Heart left ventricle (tissue), 16 donors: ENCODE measurements at regions not wholly inside any gene's neighbourhood (a gene's known extent, or its start where the extent isn't known, plus 50 kb on each side); places are given as distances from the start of the nearest gene placed in this dataset.

Experiments used
- ATAC-seq, 4 donors: fragments of 200-7000 bp; cut with Tn5 transposase; one replicate each; pipeline ENCODE4 v1.9.1; 2020 to 2022; ENCODE audit warnings: moderate library complexity in 4 of 4, mild to moderate bottlenecking in 3 of 4, moderate number of reproducible peaks in 1 of 4
- DNase-seq, 5 donors: peaks; one replicate each; pipeline ENCODE4 v3.0.0-alpha.2; 2020
- H3K27ac ChIP-seq, 12 donors: fragments of 200-600 bp; sonication (generic) in 4 of 12; one replicate each; pipeline versions ENCODE4 v1.5.0 to v1.8.0; 2016 to 2022; ENCODE audit warnings: mild to moderate bottlenecking in 2 of 12
- H3K27me3 ChIP-seq, 9 donors: fragments of 200-600 bp; sonication (generic) in 2 of 9; one replicate each; pipeline versions ENCODE4 v1.5.1 to v1.8.0; 2016 to 2022; ENCODE audit warnings: mild to moderate bottlenecking in 3 of 9
- H3K36me3 ChIP-seq, 9 donors: fragments of 200-600 bp; sonication (generic) in 2 of 9; one replicate each; pipeline versions ENCODE4 v1.5.0 to v1.8.0; 2018 to 2022; ENCODE audit warnings: mild to moderate bottlenecking in 2 of 9
- H3K4me1 ChIP-seq, 12 donors: fragments of 200-600 bp; sonication (generic) in 4 of 12; one replicate each; pipeline versions ENCODE4 v1.5.0 to v1.8.0; 2016 to 2022; ENCODE audit warnings: mild to moderate bottlenecking in 3 of 12
- H3K4me3 ChIP-seq, 12 donors: fragments of 200-600 bp; sonication (generic) in 4 of 12; one replicate each; pipeline versions ENCODE4 v1.5.0 to v1.8.0; 2017 to 2022; ENCODE audit warnings: mild to moderate bottlenecking in 9 of 12, moderate library complexity in 4 of 12
- H3K9me3 ChIP-seq, 12 donors: fragments of 200-600 bp; sonication (generic) in 4 of 12; one replicate each; pipeline versions ENCODE4 v1.5.0 to v1.8.0; 2016 to 2022; ENCODE audit warnings: mild to moderate bottlenecking in 1 of 12
- CTCF ChIP-seq, 12 donors: fragments of 200-600 bp; sonication (generic) in 4 of 12; IDR thresholded peaks; one replicate each; pipeline versions ENCODE4 v1.5.0 to v1.8.0; 2018 to 2022; ENCODE audit warnings: antibody characterized with exemption in 12 of 12, mild to moderate bottlenecking in 5 of 12
- POLR2A ChIP-seq, 2 donors: fragments of 450-650 bp; IDR thresholded peaks; one replicate each; pipeline ENCODE4 v1.6.1; 2017; ENCODE audit warnings: antibody characterized with exemption in 2 of 2, mild to moderate bottlenecking in 2 of 2, moderate library complexity in 2 of 2
- WGBS, 4 donors: extraction: QIAGEN DNeasy Blood & Tissue Kit in 2 of 4; methylation state at CpG; one replicate each; pipeline versions ENCODE4 v1.1.5 to v1.1.7; 2013 to 2018; 5-methylcytosine and 5-hydroxymethylcytosine counted together
- intact Hi-C, 10 donors: fragments of 100-400 bp; cut with DNase I; formaldehyde crosslinking; loops; one replicate each; pipeline versions ENCODE4 v1.11.1 to v1.14.2; 2022
- donor health status: ischemic (EF 13 %, LVEDD 7.1; RV severe dilation, severe dysfunction).
- donor health status: healthy with polysubstance abuse.
- donor health status: DM: no; HTN: yes; CAD: no.
- donor health status: DM: no; HTN: no; CAD: no.
- donor health status: ischemic (EF 25% LVEDD 6.9; RV normal size, moderate dysfunction).
- donor health status: ischemic (EF 25% LVEDD 5.7; RV mildly dilated, moderate dysfunction).
- donor health status: healthy.
- donor health status: DM: yes; HTN: yes; CAD: no.
- donor health status: ischemic (EF 35%, LVEDD 5.7; RV mildly dilated, moderate dysfunction).
- donor health status: nonischemic (EF 11% LVEDD 7.7; RV severe dilation, severe dysfunction).
- donor health status: DM: yes; HTN: yes; CAD: no.
- donor health status: PGD.
- donor health status: ischemic (EF 29% LVEDD 5.4; RV normal size, mild dysfunction).
- donor health status: nonischemic (EF 23%, LVEDD 6.1; RV moderate dilation, normal function).

- DNase-seq (no peak), ATAC-seq (no peak)
- TF ChIP-seq CTCF (IDR thresholded peaks at IDR 0.05) (no peak), POLR2A (IDR thresholded peaks at IDR 0.05) (no peak)
- Histone ChIP-seq H3K9me3 (peaks cover 0 to 3% (median 0%) of the 10 kb centered on the region in 12 donors), H3K27me3 (no peaks in the 10 kb centered on the region), H3K27ac (no peak overlapping the region), H3K4me3 (no peak overlapping the region), H3K36me3 (no peaks in the 10 kb centered on the region), H3K4me1 (no peaks in the 10 kb centered on the region)
- intact Hi-C loops = no loop called here
- 42 to 69% (median 61%) methylated on average over 2 of the region's 2 CpGs for WGBS, 4 donors
Measured at GRCh38 chr3:96086018-96086417, 728.4 kb upstream of the EPHA6 start.

- WGBS, 4 donors = 69 to 81% (median 74%) methylated on average over 2 of the region's 2 CpGs
- no peak for TF ChIP-seq CTCF (IDR thresholded peaks at IDR 0.05)
- intact Hi-C loops = no loop called here
Measured at GRCh38 chr3:96101006-96101560, 713.3 kb upstream of the EPHA6 start.

GRCh38 chr3:96106701-96107100 lies 707.7 kb upstream of the EPHA6 start:
- 77 to 86% (median 83%) methylated on average over 2 of the region's 2 CpGs for WGBS, 4 donors
- H3K36me3 ChIP-seq = no peaks in the 10 kb centered on the region
- H3K27ac ChIP-seq = no peak overlapping the region
- intact Hi-C loops = no loop called here
- no peak for TF ChIP-seq POLR2A (IDR thresholded peaks at IDR 0.05)
- TF ChIP-seq CTCF (IDR thresholded peaks at IDR 0.05) = no peak
- no peak overlapping the region for H3K4me3 ChIP-seq
- H3K9me3 ChIP-seq = peaks cover 0 to 2% (median 0%) of the 10 kb centered on the region in 12 donors
- H3K27me3 ChIP-seq = no peaks in the 10 kb centered on the region
- DNase-seq = no peak
- H3K4me1 ChIP-seq = no peaks in the 10 kb centered on the region
- ATAC-seq = no peak

More at GRCh38 chr3:96101006-96101560, 713.3 kb upstream of the EPHA6 start:
- H3K4me3 ChIP-seq = no peak overlapping the region
- H3K27me3 ChIP-seq = no peaks in the 10 kb centered on the region
- no peaks in the 10 kb centered on the region for H3K36me3 ChIP-seq
- ATAC-seq (no peak), DNase-seq (no peak)
- peaks cover 0 to 12% (median 0%) of the 10 kb centered on the region in 12 donors for H3K9me3 ChIP-seq
- no peak overlapping the region for H3K27ac ChIP-seq
- no peaks in the 10 kb centered on the region for H3K4me1 ChIP-seq
